Putamen (tissue), 1 donor: ENCODE measurements at regions not wholly inside any gene's neighbourhood (a gene's known extent, or its start where the extent isn't known, plus 50 kb on each side); places are given as distances from the start of the nearest gene placed in this dataset.
"Not testable (repeated sequence)": the region's sequence is repeated elsewhere in the genome, so short reads cannot be mapped to it uniquely, and the experiment has no call there.

ENCODE experiments used
- DNase-seq: peaks from one replicate; pipeline ENCODE4 v3.0.0-alpha.2; 2016; ENCODE audit warnings: low spot score

DNA sequence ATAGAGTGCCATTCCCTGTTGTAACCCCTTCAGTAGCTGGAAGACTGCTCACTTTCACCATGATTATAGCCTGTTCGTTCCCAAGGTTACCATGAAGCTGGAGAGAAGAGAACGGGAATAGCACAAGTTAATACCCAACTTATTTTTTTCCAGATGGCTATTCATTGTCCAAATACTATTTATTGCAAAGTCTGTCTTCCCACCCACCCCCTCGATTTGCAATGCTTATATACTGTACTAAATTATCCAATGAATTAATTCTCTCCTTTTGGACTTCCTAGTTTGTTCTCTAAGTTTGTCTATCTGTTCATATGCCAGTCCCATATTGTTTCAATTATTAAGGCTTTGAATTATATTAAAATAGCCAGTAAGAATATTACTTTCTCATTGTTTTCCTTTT, 231.0 kb downstream of the RAB11FIP4 start:
- DNase-seq: no peak

GRCh38 chr17:31621566-31621965, 230.1 kb downstream of the RAB11FIP4 start:
- no peak for DNase-seq

GRCh38 chr17:31611053-31611452, 219.6 kb downstream of the RAB11FIP4 start:
- DNase-seq: not testable (repeated sequence)

GRCh38 chr17:31609996-31610910, 218.8 kb downstream of the RAB11FIP4 start:
- no peak for DNase-seq

DNA sequence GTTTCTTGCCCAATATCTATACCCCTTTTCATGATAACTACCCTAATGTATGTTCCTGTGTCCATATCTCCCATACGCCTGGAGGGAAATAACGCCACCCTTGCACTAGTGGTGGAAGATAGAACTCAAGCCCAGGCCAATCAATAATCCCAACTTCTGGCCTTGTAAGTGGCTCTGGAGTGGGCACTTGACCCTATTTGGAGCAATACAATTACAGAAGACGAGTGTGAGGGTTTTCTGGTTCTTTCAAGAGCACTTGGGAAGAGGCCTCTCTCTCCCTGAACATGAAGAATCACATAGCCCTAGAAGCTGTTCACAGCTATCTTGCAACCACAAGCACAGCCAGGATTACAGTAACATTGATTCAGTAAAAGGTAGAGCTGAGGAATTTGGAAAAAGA, 217.9 kb downstream of the RAB11FIP4 start:
- no peak for DNase-seq

- no peak for DNase-seq
Observed at GRCh38 chr17:31608659-31609254, 217.3 kb downstream of the RAB11FIP4 start.

GRCh38 chr17:31605761-31606160, 214.3 kb downstream of the RAB11FIP4 start:
- DNase-seq: no peak

DNA sequence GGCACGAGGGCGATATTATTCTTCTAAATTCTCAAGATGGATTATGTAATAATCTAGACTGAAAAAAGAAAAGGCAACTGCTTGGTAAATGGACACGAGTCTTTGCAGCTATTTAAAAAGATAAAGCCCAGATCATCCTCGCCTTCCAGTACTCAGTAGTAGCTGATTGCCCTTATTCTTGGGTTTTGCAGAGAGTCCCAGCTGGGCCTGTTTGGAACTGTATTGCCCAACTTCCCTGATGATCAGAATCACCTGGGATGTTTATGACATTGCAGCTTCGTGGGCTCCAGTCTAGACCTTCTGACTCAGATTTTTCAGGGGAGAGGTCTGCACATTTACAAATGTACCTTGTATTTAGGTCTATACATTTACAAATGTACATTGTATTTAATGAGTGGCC, 213.5 kb downstream of the RAB11FIP4 start:
- DNase-seq: no peak

GRCh38 chr17:31600144-31600543, 208.7 kb downstream of the RAB11FIP4 start:
- not testable (repeated sequence) for DNase-seq

GRCh38 chr17:31598921-31599571, 207.6 kb downstream of the RAB11FIP4 start:
- DNase-seq: no peak

GRCh38 chr17:31598399-31598782, 206.9 kb downstream of the RAB11FIP4 start:
- DNase-seq: no peak

- no peak for DNase-seq
Observed at GRCh38 chr17:31597646-31598398, 206.3 kb downstream of the RAB11FIP4 start.

DNA sequence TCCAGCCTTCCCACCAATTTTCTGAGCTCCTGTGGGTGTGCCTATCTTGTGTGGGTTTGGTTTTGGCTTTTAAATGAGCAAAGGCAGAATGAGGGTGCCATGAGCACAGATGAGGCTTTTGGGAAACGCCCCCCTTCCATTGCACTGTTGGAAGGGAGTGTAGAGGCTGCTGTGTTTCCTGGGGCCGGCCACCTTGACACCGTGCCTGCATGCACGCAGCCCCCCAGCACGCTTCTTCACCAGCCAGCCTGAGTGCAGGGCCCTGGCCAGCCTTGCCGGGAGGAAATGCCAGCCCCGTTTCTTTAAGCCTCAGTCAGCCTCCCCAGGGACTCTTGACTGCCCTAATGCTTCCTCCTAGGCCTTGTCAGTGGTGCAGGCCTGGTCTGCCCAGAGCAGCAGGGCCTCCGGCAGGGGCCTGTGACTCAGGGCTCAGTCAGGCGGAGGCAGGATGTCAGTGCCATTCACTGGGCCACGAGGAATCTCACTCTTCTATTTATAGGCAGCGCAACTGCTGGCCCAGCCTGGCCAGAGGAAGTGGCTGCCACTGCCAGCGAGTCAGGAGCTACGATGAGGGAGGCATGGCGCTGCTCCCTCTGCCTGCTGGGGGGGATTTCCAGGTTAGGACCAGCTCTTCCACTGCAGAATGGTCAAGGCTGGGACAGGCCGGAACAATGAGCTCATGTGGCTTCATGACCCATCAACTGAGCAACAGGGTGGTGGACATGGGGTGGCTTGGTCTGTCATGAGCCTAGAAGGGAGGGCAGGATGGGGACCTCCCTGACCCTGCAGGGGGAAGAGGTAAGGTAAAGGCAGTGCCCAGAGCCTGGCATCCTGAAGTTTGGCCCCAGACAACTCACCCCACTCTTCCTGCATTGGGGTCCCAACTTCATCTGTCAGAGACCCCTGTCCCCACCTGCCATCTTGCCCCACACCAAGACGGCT, 205.2 kb downstream of the RAB11FIP4 start:
- peak; percentile 27 for DNase-seq

DNA sequence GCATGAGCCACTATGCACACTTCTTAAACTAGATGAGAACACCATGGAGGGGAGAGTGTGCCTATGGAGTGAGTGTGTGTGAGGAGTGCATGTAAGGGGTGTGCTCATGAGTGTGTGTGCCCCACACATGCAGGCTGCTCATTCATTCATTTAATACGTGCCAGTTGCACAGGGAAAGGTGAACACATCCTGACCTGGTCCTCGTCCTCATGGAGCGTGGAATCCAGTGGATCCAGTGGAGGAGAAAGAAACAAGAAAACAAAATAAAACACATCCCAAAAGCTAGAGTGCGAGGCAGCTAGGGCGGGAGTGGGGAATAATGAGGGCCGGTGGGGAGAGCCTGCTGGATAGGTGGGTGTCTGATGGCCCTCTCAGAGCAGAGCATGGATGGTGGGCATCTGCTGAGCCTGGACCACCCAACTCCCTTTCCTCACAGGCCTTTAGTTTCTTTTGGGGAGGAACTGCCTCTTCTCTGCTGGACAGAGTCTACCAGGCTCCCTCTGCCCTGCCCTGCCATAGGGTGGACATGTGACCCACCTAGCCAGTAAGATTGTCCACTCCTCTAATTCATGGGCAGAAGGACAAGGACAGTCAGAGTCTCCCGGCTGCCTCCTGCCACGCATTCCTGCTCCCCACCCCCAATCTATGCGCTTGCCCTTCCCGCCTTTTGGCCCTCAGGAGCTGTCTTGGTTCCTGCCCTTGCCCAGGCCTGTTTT, 204.3 kb downstream of the RAB11FIP4 start:
- DNase-seq: no peak

GRCh38 chr17:31595076-31595475, 203.6 kb downstream of the RAB11FIP4 start:
- no peak for DNase-seq

DNA sequence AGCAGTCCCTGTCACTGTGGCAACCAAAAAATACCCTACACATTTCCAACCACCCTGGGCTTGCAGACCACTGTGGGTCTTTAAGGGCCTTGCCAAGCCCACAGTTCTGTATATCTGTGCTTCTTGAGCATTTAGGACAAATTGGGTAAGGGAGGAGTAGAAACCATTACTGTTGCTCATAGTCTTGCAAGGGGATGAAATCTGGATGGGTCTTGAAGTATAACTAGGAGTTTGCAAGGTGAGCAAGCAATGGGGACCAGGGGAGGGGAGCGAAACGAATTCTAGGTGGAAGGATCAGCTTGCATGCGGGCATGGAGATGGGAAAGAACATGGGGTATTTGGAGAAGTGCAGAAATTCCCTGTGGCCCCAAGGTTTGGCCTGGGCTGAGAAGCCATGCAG, 202.9 kb downstream of the RAB11FIP4 start:
- DNase-seq: no peak

DNA sequence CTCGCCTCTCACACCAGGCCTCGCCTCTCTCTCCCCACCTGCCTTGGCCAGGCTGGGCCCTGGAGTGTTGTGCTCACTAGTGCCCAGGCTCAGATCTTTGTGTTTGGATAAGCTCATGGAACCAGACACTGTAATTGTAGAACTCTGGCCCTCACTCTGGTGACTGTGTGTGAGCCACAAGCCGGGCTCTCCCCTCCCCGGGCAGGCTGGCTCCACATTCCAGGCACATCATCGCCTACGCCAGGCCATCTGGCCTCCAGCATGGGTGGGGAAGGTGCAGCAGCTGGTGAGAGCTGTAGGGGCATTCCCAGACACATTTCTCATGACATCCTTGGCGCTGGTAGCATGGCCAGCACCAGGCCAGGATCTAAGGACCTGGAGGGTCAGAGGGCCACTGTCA, 202.3 kb downstream of the RAB11FIP4 start:
- no peak for DNase-seq

- no peak for DNase-seq
Observed at GRCh38 chr17:31591924-31592323, 200.4 kb downstream of the RAB11FIP4 start.

DNA sequence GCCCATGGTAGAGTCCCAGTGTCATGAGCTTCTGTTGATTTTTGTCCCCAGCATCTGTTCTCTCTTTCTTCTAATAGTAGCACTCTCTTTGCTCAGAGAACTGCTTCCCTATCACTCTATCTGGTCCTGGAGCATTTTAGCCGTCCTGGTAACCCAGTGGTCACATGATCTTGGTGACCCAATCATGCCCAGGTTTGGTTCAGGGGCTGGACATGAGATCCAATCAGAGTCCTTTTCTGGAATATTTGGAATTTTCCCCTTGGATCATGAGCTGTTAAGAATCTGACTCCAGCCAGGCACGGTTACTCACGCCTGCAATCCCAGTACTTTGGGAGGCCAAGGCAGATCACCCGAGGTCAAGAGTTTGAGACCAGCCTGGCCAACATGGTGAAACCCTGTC, 197.0 kb downstream of the RAB11FIP4 start:
- no peak for DNase-seq

DNA sequence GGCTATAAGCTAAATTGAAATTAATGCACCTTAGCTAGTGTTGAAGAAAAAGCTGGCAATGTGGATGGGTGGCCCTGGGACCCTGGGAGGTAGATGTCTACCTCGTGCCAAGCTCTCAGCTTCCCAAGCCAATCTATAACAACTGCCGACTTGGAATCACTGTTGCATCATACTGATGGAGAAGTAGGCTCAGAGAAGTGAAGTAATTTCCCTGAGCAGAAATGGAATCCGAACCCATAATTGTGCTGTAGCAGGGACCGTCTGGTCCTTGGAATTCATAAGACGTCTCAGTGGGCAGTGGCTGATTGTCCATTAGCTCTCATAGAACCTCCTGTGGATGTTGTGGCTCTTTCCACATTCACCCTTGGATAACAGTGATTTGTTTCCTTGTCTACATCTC, 196.6 kb downstream of the RAB11FIP4 start:
- no peak for DNase-seq
